Right ventricle myocardium inferior (tissue), 1 donor: ENCODE measurements at regions not wholly inside any gene's neighbourhood (a gene's known extent, or its start where the extent isn't known, plus 50 kb on each side); places are given as distances from the start of the nearest gene placed in this dataset.

Experiments
- ATAC-seq: fragments of 200-7000 bp; cut with Tn5 transposase; one replicate; pipeline ENCODE4 v1.9.1; 2020; ENCODE audit warnings: mild to moderate bottlenecking, moderate library complexity
- DNase-seq: peaks from one replicate; pipeline ENCODE4 v3.0.0; 2021; ENCODE audit errors: missing footprints
- intact Hi-C: fragments of 100-400 bp; cut with DNase I; formaldehyde crosslinking; loops from one replicate; pipeline ENCODE4 v1.11.0; 2022
- donor health status: DM: no; HTN: yes; CAD: no; lungs with severe emphysema.

GRCh38 chr10:4698075-4698474 is 127.9 kb upstream of the AKR1E2 start:
- intact Hi-C loops = no loop called here
- DNase-seq (no peak), ATAC-seq (peak; percentile 79)

GRCh38 chr10:4696186-4696585 is 129.8 kb upstream of the AKR1E2 start:
- DNase-seq (no peak), ATAC-seq (no peak)
- intact Hi-C loops = no loop called here

GRCh38 chr10:4693967-4694366 is 132.0 kb upstream of the AKR1E2 start:
- ATAC-seq (no peak), DNase-seq (no peak)
- intact Hi-C loops = no loop called here

- intact Hi-C loops = no loop called here
- ATAC-seq (no peak), DNase-seq (no peak)
Measured at GRCh38 chr10:4692206-4692605, 133.8 kb upstream of the AKR1E2 start.

- no peak for DNase-seq
- no peak for ATAC-seq
- intact Hi-C loops = no loop called here
Measured at GRCh38 chr10:4691776-4692175, 134.2 kb upstream of the AKR1E2 start.

GRCh38 chr10:4691301-4691700 is 134.7 kb upstream of the AKR1E2 start:
- DNase-seq = no peak
- intact Hi-C loops = no loop called here
- ATAC-seq = no peak

- DNase-seq = no peak
- intact Hi-C loops = no loop called here
- ATAC-seq = peak; percentile 60
Measured at GRCh38 chr10:4688601-4689000, 137.4 kb upstream of the AKR1E2 start.

GRCh38 chr10:4688168-4688567 is 137.8 kb upstream of the AKR1E2 start:
- intact Hi-C loops = no loop called here
- ATAC-seq = no peak

GRCh38 chr10:4687397-4687796 is 138.6 kb upstream of the AKR1E2 start:
- ATAC-seq = no peak
- no peak for DNase-seq
- intact Hi-C loops = no loop called here

More at GRCh38 chr10:4688168-4688567, 137.8 kb upstream of the AKR1E2 start:
- no peak for DNase-seq

GRCh38 chr10:4686644-4686996 is 139.4 kb upstream of the AKR1E2 start:
- no peak for ATAC-seq
- DNase-seq = no peak
- intact Hi-C loops = no loop called here

GRCh38 chr10:4685904-4686643 is 139.9 kb upstream of the AKR1E2 start:
- DNase-seq = no peak
- no peak for ATAC-seq
- intact Hi-C loops = loop anchor here (1.0 kb wide), 1 partner anchor 23 kb away; no protein-coding TSS in a partner anchor

- DNase-seq (no peak), ATAC-seq (no peak)
- intact Hi-C loops = loop anchor here (1.0 kb wide), 1 partner anchor 22 kb away; no protein-coding TSS in a partner anchor
Measured at GRCh38 chr10:4685491-4685890, 140.5 kb upstream of the AKR1E2 start.

GRCh38 chr10:4684434-4684833 is 141.6 kb upstream of the AKR1E2 start:
- DNase-seq = no peak
- intact Hi-C loops = no loop called here
- no peak for ATAC-seq

GRCh38 chr10:4683838-4684237 is 142.2 kb upstream of the AKR1E2 start:
- no peak for DNase-seq
- intact Hi-C loops = no loop called here
- ATAC-seq = no peak

- intact Hi-C loops = no loop called here
- no peak for DNase-seq
- no peak for ATAC-seq
Measured at GRCh38 chr10:4683137-4683536, 142.9 kb upstream of the AKR1E2 start.

- DNase-seq = no peak
- no peak for ATAC-seq
- intact Hi-C loops = no loop called here
Measured at GRCh38 chr10:4678951-4679671, 146.9 kb upstream of the AKR1E2 start.

GRCh38 chr10:4678023-4678950 is 147.7 kb upstream of the AKR1E2 start:
- no peak for DNase-seq
- intact Hi-C loops = no loop called here
- peak; percentile 84 for ATAC-seq

GRCh38 chr10:4677296-4678021 is 148.5 kb upstream of the AKR1E2 start:
- intact Hi-C loops = no loop called here
- ATAC-seq = peak; percentile 92
- DNase-seq = no peak

- no peak for DNase-seq
Measured at GRCh38 chr10:4676566-4676965, 149.4 kb upstream of the AKR1E2 start.

More at GRCh38 chr10:4676566-4676965, 149.4 kb upstream of the AKR1E2 start:
- ATAC-seq = no peak
- intact Hi-C loops = no loop called here
